Activated gamma-delta T cell treated with anti-CD3 and anti-CD28 coated beads, Interleukin-2, amount 50 U/mL, for 16 hours (primary cell): ENCODE measurements at regions not wholly inside any gene's neighbourhood (a gene's known extent, or its start where the extent isn't known, plus 50 kb on each side); places are given as distances from the start of the nearest gene placed in this dataset.

Experiments
- DNase-seq: peaks from one replicate; pipeline ENCODE4 v3.0.0-alpha.2; 2020; ENCODE audit warnings: low read depth

DNA sequence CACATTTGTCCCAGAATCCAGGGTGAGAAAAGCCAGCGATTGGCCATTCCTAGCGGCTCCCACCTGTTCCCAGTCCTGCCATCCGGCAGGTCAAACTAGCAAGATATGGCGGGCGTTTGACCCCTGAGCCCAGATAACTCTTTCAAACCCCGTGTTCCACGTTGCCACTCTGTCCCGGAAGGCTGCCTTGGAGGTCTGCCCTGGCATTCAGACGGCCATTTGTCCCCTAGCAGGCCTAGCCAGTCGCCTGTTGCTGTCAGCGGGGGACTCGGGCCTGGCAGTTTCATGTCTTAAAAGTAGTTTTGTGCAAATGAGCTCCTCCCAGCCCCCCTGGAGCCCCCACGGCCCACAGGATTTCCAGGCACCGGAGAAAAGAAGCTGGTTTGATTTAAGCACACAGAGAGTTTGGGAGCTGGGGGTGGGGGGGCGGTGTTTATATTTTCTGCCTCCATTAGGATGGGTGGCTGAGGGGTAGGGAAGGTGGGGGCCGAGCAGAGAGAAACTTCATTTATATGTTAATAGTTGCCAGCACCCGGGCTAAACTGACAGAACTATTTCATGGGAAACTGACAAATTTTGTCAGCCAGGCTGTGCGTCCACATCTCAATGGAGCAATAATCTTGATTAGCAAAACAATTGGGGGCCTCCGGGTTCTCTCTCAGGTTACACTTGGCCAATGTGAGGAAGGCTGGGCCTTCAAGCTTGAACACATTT lies 240.9 kb upstream of the SALL1 start:
- no peak for DNase-seq

DNA sequence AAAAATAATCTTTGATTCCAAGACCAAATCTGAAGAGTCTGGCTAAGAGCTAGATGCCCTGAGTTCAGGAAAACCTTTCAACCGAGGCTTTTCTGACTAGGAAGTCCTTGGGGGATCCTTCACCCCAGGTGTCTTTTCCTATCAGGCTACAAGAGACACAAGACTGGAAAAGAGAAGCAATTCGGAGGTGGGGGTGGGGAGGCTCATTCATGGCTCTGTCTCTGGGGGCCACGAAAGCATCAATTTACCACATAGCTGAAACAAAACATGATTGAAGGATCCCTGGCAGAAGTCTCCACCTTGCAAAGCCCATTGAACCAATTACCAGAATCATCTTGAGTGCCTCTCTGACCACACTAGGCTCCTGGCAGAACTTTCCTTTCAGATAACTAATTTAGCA lies 239.8 kb upstream of the SALL1 start:
- no peak for DNase-seq

DNA sequence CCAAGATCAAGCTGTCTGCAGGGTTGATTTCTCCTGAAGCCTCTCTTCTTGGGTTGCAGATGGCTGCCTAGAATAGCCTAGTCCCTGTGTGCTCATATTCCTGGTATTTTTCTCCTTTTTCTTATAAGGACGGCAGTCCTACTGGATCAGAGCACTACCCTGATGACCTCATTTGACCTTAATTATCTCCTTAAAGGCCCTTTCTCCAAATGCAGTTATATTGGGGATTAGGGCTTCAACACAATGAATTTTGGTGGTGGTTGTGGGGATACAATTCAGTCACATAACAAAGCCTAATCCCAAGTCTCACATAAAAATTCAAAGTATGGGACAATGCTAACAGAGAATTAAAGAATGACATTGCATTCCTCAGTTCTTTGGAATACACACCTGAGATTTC lies 238.8 kb upstream of the SALL1 start:
- no peak for DNase-seq

DNA sequence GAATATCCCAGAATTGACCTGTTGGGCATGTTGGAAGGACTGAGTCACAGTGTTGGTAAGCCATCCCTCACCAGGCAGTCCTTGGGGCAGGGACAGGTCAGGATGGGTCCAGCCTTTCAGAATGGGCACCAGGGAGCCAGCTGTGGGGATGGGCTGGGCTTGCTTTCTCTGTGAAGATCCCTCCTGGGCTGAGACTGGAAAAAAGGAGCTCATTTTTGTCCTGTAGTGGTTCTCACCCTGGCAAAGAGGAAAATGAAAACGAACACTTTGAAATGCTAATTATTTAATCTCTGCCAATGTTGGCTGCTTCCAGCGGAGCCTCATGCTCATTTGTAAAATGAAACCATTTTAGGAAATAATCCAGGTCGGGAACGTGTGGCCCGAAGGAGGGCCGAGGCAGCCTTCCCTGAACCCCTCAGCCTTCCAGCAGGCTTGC lies 237.5 kb upstream of the SALL1 start:
- DNase-seq: no peak

DNA sequence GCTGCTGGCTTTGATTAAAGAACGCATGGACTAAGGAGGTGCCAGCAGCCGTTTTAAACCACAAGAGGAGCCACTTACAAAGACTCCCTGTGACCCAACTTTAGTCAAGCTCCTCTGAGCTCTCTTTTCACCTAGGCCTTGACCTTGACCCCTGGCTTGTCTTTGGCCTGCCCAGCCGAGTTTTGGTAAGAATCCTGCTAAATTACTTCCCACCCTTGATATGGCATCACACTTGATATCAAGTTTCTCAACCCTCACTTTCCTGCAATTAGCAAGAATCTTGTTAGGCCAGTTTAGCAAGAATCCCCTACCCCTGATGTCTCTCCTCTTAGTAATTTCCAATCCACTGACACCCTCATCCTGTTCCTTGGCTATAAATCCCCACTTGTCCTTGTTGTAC lies 232.8 kb upstream of the SALL1 start:
- no peak for DNase-seq

DNA sequence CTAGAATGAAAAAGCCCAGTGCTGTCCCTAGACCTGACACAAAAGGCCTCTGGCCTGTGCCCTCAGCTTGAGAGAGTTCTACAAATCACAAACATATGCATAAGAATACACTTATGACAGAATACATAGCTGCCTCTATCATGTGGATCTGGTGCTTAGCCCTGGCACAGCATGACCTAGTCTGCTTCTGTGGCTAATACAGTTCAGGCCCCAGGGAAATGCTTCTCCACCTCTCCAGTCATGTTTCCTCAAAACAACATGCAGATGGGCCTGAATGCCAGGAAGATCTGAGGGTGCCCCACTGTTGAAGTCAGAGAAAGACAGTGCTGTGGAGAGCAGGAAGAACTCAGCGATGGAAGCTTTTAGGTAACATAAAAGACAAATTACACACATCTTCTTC lies 231.9 kb upstream of the SALL1 start:
- no peak for DNase-seq

DNA sequence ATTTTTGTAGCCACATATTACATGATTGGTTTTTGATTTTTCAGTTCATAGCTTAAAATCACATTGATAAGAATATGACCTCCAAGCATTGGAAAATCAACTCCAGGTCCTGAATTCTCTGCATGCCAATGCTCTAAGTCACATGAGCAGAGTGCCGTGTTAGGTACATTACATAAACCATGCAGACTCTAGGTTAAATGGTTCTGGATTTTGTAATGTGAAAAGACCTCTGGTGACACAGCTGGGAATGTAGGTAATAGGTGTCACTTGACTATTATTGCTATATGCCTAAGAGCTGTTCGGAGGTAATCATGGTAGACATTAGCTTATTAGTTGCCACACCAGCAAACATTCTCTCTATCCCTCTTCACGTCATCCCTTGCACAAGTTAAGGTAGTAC lies 231.1 kb upstream of the SALL1 start:
- no peak for DNase-seq

DNA sequence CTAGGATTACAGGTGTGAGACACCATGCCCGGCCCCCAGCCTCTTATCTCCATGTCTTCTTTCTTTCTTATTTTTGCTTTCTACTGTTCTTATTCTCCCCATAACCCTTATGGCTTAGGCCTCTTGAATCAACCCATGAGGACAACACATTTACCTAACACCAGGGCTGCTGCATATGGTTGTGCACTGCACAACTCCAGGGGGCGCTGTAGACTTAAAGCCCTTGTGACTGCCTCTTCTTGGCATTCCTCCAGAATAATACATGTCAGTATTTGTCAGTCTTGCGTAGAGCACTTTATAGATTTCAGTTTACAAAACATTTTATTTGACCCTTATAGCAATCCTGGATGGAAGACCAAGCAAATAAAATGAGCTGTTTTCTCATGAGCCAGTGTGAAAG lies 225.0 kb upstream of the SALL1 start:
- DNase-seq: no peak

DNA sequence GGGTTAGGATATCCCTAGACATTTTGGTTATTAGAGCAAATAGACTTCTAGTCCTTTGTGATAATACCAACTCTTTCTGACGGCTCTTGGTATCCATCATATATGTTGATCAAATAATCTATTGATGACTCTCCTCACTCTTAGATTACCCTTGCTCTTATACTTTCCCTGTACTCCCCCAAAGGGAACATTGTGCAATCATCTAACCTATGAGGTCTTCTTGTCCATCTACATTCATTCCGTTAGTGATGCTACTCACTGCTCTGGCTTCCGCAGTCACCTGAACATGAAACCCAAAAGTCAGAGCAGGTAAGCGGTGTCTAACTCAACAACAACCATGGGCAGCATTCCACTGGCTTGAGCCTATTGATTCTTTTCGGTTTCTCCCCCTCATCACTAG lies 223.7 kb upstream of the SALL1 start:
- no peak for DNase-seq

DNA sequence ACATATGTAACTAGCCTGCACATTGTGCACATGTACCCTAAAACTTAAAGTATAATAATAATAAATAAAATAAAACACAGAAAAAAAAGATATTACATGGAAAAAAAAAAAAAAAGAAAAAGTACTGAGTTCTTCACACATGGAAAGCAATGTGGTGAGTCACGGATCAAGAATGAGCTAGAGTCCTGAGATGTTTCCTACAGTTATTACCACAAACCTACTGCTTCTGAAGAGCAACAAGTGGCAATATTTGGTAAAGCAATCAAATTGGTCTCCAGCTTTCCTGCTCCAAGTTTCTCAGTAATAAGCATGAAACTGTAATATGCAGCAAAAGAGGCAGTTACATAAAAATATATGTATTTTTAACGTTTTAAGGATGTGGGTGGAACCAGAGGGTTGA lies 223.3 kb upstream of the SALL1 start:
- no peak for DNase-seq

DNA sequence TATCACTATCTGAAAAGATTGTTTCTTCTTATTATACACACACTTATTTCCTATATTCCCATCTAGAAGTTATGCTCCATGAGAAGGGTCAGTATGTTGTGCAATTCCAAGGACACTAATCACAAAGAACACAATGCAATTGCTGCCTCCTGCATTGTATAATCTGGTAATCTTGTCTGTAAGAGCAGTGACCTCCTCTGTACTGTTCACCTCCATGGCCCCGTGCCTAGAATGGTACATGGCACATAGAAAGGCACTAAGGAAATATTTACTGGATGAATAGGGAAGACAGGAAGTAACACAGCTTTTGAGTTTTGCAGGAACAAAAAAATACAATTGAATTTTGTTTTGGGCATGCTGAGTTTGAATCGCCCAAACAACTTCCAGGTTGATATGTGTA lies 214.6 kb upstream of the SALL1 start:
- no peak for DNase-seq

DNA sequence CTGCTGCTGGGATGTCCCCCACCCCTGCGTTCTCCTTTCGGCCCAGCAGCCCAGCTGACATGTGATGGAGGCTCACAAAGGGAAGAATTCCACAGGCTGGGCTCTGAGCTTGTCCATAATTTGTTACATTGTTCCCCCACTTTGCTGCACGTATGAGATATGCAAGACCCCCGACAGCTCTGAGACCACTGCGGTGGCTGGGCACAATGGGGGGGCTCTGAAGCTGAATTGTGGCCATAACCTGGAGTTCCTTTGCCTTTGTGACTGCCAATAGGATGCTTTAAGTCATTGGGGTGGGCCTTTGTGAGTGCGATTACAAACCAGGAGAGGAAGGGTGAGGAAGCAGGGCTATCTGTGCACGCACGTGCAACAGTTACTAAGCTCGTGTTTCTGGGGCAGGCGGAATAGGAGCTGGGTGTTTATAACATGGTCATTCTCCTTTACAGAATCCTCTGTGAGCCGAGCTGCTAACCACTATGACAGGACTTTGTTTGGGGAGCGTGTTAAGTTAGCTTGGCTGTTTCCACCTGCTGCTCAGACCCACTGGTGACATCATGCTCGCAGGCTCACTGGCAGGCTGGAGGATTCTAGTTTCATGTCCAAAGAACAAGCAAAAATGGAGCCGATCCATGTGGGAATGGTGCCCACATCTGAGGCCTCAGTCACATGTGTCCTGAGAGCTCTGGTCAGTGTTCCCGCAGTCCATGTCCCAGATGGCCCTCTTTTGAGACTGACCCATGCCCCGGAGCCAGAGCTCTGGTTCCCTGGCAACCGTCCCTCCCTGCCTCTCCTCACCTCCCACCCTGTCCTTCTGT lies 208.3 kb upstream of the SALL1 start:
- DNase-seq: no peak

DNA sequence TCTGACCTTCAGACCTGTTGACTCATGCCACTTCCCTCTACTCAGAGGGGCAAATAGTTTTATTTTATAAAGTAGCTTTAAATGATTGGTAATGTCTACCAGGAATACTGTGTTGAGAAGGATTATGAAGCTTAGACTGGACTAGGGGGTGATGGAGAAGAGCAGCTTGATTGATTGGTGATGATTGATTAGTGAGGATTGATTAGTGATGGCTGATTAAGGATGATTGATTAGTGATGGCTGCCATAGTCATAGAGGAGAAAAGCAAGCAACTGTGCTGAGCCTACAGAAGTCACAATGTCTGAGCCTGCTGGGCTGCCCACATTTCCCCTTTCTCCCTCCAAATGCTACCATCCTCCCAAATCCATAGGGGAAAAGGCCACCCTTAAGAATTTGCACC lies 206.8 kb upstream of the SALL1 start:
- DNase-seq: no peak

DNA sequence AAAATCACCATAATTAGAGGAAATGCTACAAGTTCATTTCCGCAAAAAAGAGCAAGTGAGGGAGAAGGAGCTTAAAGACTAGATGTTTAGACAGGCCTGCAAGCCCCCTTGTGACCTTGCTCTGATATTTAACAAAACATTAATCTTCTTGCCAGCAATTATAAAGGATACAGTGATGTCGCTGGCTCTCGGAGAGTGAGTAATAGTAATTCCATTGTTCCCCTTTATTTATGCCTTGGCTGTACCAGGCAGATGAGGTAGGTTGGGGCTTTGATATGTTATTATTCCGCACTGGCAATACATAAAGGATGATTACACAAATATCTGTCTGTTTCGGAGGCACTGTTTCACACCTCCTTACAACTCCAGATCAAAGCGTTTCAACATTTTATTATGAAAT lies 204.8 kb upstream of the SALL1 start:
- no peak for DNase-seq

DNA sequence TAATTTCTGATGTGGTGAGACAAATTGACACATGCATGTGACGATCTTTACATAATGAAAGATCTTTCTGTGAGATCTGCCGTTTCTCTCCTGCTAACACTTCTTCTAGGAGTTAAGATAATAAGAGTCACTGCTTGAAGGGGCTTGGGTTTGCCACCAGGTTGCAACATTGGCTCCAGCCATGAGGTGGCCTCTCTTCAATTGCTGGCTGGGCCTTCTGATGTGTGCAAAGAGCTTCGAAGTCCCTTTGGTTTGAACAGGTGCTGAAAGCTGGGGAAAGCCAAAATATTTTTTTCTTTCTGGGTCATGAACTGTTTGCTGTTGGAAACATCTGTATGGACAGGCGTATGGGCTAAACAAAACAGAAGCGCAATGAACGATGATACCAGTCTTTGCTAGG lies 204.1 kb upstream of the SALL1 start:
- no peak for DNase-seq

DNA sequence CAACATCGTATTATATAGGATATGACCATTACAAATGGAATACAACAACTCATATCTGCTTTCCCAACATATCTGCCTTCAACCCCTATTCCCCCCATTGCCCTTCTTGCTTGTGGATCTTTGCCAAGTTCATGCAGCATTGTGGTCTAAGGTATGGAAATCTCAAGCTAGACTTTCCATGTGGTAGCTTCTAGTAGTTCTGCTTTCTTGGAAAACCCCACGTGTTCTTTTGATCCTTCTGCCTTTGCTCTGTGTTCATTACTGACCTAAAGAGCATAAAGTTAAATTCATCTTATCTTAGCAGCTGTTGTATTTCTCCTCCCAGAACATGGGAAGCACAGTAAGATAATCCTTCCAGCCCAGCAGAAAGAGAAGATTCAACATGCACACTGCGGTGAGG lies 202.0 kb upstream of the SALL1 start:
- DNase-seq: no peak

DNA sequence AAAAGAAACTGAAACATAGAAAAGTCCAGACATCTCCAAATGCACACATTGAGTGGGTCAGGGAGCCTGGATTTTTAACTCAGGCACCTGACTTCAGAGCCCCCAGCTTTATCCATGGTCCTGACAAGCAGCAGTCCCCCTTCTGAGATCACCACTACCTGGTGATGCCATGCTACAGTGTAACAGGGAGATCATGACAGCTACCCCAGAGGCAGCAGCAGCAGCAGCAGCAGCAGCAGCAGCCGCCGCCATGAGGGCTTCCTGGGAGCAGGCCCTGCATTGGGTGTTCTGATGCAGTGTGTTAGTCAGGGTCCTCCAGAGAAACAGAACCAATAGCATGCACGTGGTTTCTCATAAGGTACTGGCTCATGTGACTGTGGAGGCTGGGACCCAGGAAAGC lies 198.6 kb upstream of the SALL1 start:
- DNase-seq: no peak

DNA sequence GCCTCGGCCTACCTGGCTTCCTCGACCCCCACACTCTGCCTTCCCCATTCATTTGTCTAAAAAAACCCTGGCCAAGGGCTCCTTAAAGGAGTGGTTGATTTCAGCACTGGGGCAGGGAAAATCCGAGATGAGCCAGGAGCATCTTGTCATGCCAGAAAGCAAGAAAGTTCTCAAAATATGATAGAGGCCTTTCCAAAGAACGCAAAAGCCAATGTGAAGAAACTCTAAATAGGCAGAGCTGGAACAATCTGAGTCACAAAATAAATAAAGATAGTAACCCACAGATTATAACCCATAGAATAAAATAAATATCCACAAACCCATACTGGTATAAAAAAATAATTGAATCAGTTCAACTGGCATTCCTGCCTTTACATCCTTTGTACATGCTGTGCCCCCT lies 192.3 kb upstream of the SALL1 start:
- no peak for DNase-seq

DNA sequence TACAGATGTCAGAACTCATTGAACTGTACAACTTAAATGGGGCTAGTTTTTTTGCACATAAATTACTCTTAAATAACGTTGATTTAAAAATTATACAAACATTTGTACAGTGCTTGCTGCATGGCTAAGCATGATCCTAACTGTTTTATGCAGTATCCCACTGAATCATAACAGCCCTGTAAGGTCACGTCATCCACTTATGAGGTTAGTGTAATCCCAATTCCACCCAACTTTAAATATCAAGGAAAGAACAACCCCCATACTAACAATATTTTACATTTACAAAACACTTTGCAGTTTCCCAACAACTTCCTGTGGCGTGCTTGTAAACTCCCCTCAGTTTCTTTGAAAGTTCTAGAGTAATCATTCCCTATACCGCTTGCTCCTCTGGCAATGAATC lies 190.1 kb upstream of the SALL1 start:
- DNase-seq: no peak

DNA sequence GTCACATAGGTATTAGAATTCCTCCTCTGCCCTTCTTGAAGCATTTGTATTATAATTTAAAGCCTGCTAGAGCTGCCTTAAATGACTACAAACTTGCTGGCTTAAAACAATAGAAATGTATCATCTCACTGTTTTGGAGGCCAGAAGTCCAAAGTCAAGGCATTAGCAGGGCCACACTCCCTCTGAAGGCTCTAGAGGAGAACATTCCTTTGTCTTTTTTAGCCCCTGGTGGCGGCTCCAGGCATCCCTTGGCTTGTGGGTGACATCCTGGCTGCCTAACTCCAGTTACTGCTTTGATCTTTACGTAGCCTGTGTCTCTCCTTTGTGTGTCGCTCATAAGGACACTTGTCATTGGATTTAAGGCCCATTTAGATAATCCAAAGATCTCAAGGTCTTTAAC lies 186.6 kb upstream of the SALL1 start:
- DNase-seq: no peak

DNA sequence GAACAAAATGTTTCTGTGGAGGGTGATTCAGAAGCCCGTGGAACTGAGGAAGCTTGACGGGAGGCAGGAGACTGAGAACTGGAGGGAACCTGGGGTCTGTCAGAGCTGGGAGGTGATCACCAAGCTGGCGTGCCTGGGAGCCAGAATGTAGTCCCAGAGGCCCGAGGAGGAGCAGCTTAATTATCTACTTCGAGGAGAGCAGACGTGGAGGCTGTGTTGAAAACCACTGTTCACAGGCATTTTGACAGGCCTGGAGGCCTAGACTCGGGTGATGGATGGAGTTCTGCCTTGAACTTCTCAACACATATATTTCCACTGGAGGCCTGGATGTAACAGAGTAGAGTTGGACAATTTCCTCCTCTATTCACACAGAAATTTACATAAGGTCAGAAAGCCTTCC lies 177.7 kb upstream of the SALL1 start:
- no peak for DNase-seq

DNA sequence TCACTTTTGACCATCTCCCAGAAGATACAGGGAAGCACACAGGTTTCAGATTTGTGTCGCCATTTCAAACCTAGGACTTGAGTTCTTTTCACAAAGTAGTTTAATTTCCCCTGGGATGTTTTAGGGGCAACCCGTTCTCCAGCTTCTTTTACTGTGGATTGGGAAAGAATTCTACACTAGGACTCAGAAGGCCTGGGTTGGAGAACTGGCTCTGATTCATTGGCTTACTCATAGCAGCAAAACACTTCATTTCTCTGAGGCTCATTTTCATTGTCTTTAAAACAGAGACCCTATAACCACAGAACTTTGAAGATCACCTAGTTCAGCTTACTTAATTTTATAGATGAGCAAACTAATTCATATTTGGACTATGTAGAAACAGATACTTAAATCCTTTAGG lies 175.9 kb upstream of the SALL1 start:
- DNase-seq: no peak

DNA sequence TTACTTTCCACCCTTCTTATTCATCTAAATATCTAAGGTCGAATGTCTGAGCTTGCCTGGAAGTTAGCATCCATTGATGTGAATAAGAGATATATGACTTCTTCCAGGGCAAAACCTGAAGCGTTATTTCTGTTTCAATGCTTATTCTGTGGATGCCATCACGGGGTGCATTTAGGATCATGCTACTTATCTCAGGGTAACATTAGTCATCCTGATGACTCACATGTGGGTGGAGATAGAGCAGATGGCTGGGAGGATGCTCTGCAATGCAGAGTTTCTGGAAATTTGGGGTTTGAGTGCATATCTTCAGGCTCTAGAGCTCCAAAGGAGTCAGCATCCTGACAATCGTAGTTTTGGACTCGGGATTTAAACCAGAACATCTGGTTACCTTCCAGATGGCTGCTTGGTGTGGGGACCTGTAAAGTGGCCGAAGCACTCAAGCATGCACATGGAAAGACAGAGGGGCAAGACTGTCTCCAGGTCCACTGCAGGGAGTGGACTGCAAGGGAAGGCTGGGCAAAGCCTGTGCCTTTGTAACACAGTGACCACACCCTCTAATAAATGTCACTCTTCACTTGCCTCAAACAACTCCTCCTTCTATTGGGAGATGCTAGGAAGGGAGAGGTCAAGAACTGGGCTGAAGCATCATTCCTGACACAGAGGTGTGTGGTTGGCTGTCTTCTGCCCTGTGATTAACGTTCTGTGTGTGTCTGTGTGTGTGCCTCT lies 175.2 kb upstream of the SALL1 start:
- no peak for DNase-seq
